Pons (tissue), 1 donor: ENCODE measurements at regions not wholly inside any gene's neighbourhood (a gene's known extent, or its start where the extent isn't known, plus 50 kb on each side); places are given as distances from the start of the nearest gene placed in this dataset.

Experiments
- DNase-seq: peaks from one replicate; pipeline ENCODE4 v3.0.0-alpha.2; 2016; ENCODE audit warnings: low spot score

DNA sequence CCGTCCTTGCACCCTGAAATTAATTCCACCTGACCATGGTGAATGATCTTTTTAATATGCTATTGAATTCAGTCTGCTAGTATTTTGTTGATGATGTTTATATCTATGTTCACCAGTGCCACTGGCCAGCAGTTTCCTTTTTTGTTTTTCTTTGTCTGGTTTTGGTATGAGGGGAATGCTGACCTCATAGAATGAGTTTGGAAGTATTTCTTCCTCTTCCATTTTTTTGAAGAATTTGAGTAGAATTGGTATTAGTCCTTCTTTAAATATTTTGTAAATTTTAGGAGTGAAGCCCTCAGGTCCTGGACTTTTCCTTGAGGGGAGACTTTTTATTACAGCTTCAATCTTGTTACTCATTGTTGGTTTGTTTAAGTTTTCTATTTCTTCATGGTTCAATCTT, 231.6 kb downstream of the MRPL39 start:
- DNase-seq, result no peak

DNA sequence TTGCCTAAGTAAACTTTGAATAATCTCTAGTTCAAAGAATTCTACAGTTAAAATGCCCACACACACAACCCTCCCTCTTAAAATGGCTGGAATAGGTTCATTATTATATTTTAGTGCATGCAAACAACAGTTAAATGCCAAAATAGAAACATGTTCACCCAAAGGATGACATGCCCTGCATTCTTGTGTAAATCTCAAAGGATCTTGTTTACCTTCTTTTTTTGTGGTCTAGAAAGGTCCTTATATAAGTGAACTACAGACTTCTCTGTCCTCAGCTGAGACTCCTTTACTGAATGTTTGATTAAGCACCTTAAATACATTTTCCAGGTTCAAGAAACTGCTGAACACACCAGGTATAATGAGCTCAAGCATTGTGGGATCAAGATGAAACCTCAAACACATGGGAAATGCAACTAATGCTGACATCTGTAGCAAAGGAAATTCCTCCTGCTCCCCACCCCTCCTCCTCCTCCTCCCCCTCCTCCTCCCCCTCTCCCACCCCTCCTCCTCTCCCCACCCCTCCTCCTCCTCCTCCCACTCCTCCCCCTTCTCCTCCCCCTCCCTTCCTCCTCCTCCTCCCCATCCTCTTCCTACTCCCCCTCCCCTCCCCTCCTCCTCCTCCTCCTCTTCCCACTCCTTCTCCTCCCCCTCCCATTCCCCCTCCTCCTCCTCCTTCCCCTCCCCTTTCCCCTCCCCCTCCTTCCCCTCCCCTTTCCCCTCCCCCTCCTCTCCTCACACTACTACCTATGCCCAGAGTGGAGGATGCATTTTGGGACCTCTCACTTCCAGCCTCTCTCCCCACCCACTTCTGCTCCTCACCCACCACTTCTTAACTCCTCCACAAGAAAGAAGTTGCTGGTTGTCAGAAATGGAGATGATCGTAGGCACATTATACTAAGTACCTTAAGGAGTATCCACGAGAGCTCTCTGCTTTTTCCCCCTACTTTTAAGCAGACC, 233.9 kb downstream of the MRPL39 start:
- no peak for DNase-seq

- DNase-seq, result no peak
These were observed 235.3 kb downstream of the MRPL39 start for GRCh38 chr21:25371841-25372425.

- DNase-seq, result no peak
These were observed 237.0 kb downstream of the MRPL39 start for GRCh38 chr21:25370311-25370744.

DNA sequence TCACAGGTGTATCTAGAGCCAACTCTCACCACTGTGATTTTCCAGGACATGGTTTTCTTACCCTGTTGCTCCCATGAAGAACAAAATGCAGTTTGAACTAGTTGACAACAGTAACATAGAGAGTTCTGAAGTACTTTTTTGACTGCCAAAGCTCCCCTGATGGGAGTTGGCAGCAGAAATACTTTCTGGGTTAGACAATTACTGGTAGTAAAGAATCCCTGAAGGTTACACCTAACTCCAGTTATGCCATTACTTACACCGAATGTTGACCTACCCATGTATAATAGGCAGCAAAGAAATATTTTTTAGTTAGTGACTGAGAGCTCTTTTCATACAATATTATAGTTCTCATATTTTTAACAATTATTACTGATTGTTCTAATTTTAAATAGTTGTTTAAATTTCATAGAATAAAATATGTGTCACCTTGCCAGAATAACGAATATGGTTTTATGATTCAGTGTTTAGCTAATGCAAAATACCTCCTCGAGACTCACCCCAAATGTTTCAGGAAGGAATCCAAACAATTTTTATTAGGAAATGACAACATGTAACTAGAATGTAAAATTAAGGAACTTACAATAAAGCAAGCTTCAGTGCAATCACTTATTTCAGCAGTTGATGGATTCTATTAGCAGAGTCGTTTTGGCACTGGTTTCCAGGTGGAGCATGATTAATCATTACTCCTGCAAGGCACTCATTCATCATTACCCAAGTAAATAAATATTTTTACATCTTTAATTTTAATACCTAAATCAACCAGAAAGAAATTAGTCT, 237.6 kb downstream of the MRPL39 start:
- DNase-seq, result no peak

DNA sequence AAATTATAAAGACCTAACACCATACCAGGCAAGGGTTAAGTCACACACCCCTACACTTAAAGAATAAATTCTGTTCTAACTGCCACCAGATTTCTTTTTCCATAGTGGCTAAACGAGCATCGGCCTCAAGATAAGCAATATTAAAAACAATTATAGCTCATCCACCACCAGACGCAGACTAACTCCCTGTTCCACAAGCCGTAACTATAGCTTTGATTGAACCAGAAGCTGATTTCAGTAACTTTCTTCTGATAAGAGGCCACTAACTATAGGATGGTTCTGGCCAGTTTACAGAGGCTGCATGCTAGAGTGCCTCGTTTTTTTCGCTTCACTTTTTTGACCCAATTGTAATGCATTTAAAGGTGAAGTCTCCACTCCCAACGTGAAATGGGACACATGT, 238.8 kb downstream of the MRPL39 start:
- DNase-seq, result no peak

DNA sequence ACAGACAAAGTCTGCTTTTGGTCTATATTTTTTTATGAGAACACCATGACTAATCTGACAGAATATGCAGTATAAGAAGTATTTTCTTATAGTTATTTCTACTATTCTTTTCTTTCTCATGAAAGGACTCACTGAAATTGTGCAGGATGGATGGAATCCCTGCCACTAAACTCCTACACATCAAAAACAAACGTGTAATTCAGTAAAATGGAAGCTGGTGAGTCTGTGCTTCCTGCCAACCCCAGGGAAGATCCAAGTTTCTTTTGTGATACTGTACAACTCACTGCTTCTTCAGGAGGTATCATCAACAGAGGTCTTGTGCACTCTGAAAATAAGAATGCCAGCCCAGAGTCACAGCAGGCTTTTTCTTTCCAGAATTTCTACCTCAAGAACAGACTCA, 241.2 kb downstream of the MRPL39 start:
- no peak for DNase-seq

DNA sequence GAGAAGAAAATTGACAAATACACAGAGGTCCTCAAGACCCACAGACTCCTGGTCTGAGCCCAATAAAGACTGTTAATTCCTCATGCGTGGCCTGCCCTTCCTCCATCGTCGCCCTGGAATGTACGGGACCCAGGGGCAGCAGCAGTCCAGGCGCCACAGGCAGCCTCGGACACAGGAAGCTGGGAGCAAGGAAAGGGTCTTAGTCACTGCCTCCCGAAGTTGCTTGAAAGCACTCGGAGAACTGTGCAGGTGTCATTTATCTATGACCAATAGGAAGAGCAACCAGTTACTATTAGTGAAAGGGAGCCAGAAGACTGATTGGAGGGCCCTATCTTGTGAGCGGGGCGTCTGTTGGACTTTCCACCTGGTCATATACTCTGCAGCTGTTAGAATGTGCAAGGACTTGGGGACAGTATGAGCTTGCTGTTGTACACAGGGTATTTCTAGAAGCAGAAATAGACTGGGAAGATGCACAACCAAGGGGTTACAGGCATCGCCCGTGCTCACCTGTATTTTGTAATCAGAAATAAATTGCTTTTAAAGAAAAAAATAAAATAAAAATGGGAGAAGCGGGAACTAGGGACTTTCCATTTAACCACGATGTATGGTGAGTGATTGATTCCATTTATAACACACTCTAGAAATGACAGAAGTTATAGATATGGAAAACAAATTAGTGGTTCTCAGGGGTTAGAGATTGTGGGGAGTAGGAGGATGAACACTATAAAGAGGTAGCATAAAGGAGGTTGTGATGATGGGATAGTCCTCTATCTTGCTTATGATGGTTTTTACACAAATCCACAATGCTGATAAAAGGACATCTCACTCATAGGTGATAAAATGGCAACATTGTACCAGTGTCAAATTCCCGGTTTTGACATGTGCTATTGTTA, 244.7 kb downstream of the MRPL39 start:
- no peak for DNase-seq

DNA sequence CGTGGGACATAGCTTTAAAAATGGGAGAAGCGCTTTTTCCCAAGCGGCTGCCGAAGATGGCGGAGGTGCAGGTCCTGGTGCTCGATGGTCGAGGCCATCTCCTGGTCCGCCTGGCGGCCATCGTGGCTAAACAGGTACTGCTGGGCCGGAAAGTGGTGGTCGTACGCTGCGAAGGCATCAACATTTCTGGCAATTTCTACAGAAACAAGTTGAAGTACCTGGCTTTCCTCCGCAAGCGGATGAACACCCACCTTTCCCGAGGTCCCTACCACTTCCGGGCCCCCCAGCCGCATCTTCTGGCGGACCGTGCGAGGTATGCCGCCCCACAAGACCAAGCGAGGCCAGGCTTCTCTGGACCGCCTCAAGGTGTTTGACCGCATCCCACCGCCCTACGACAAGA, 245.5 kb downstream of the MRPL39 start:
- DNase-seq, result no peak

- DNase-seq, result no peak
These were observed 246.2 kb downstream of the MRPL39 start for GRCh38 chr21:25361097-25361496.

- no peak for DNase-seq
These were observed 246.7 kb downstream of the MRPL39 start for GRCh38 chr21:25360593-25360992.

GRCh38 chr21:25359724-25360123, 247.6 kb downstream of the MRPL39 start:
- no peak for DNase-seq

DNA sequence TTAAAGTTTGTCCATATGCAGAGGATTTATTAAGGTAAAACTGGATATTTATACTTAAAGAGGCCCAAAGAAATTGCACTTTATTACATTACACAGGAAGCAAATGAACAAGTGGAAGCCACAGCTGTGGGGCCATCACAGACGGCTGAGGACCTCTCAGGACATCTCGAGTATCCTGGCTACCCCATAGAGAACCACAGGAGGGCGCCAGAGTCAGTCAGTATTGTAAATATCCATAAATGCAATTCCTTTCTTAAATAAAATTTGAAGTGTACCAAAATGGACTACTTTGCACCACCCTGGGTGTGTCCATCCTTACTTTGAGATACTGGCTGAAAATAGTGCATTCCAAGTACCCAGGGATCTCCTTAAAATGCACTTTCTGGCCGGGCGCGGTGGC, 257.2 kb downstream of the MRPL39 start:
- no peak for DNase-seq

- no peak for DNase-seq
These were observed 263.3 kb downstream of the MRPL39 start for GRCh38 chr21:25343774-25344545.

- DNase-seq, result no peak
These were observed 264.5 kb downstream of the MRPL39 start for GRCh38 chr21:25342816-25343215.

DNA sequence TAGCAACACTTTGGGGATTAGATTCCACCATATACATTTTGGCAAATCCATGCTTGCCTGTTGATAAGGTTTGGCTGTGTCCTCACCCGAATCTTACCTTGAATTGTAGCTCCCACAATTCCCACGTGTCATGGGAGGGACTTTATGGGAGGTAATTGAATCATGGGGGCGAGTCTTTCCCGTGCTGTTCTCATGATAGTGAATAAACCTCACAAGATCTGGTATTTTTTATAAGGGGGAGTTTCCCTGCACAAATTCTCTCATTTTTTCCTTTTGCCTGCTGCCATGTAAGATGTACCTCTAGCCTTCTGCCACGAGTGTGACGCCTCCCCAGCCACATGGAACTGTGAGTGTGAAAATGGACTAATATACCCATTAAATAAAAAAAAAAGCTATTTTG, 265.3 kb downstream of the MRPL39 start:
- DNase-seq, result no peak

GRCh38 chr21:25338415-25338814, 268.9 kb downstream of the MRPL39 start:
- no peak for DNase-seq

GRCh38 chr21:25334046-25334730, 273.1 kb downstream of the MRPL39 start:
- DNase-seq, result no peak

- DNase-seq, result no peak
These were observed 276.0 kb downstream of the MRPL39 start for GRCh38 chr21:25331286-25331685.

DNA sequence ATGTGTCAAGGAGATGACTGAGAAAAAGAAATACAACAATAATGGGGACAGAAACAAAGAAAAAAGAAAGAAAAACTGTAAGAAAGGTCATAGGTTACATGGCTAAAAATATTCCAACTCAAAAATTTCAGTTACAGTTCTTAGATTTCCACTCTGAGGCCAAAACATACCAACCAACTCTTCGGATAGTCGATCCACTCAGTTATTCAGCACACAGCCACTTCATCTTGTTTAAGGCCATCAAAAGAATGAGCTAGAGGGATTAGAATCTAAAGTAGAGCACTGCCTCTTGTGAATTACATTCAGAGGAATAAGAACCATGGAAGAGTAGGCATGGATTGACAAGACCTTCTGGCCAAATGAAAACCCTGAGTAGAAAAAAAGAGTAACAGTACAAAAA, 277.0 kb downstream of the MRPL39 start:
- no peak for DNase-seq
